H1 (cell line): ENCODE measurements at regions not wholly inside any gene's neighbourhood (a gene's known extent, or its start where the extent isn't known, plus 50 kb on each side); places are given as distances from the start of the nearest gene placed in this dataset.

Experiments used
- CTCF ChIA-PET: fragments of 300-600 bp; sonication (Branson Sonifier 250); formaldehyde crosslinking; loops from one replicate; lab custom pipeline; 2021; ENCODE audit not compliant: partially characterized antibody; lab: Charles Lee
- POLR2A ChIA-PET: fragments of 300-600 bp; sonication (Branson Sonifier 250); formaldehyde crosslinking; loops from one replicate; lab custom pipeline; 2021; ENCODE audit warnings: inconsistent platforms; ENCODE audit not compliant: partially characterized antibody; lab: Charles Lee
- DNase-seq, 2 experiments: peaks; one replicate each; pipeline versions ENCODE4 v3.0.0 to v3.0.0-alpha.2; 2010 to 2022; ENCODE audit warnings: low spot score in 2 of 2, low read depth in 1 of 2, mixed read lengths in 1 of 2
- FAIRE-seq: peaks from 2 replicates; lab custom pipeline; 2011; peaks lifted over from hg19 to GRCh38; lab: Jason Lieb, UNC
- H2AFZ ChIP-seq: 2 replicates; pipeline ENCODE4 v1.8.1; 2012; ENCODE audit warnings: low read length, inconsistent platforms
- H2AK5ac ChIP-seq: 2 replicates; pipeline ENCODE4 v1.6.1; 2013; ENCODE audit warnings: low read depth, low read length
- H2BK120ac ChIP-seq: replicated peaks from 2 replicates; pipeline ENCODE3; 2013; ENCODE audit warnings: low read depth, low read length, inconsistent platforms
- H2BK12ac ChIP-seq: 2 replicates; pipeline ENCODE4 v1.6.1; 2013; ENCODE audit warnings: low read depth, low read length
- H2BK15ac ChIP-seq: 2 replicates; pipeline ENCODE4 v1.6.1; 2013; ENCODE audit warnings: low read length
- H2BK20ac ChIP-seq: 2 replicates; pipeline ENCODE4 v1.6.1; 2013; ENCODE audit warnings: low read length
- H2BK5ac ChIP-seq: 2 replicates; pipeline ENCODE4 v1.6.1; 2013; ENCODE audit warnings: low read depth, low read length
- H3K14ac ChIP-seq: 2 replicates; pipeline ENCODE4 v1.6.1; 2013; ENCODE audit warnings: inconsistent platforms; ENCODE audit not compliant: insufficient read length
- H3K18ac ChIP-seq: 2 replicates; pipeline ENCODE4 v1.6.1; 2013; ENCODE audit warnings: low read length; ENCODE audit errors: extremely low read depth
- H3K23ac ChIP-seq: 2 replicates; pipeline ENCODE4 v1.6.1; 2013; ENCODE audit warnings: inconsistent platforms; ENCODE audit not compliant: insufficient read length
- H3K23me2 ChIP-seq: 2 replicates; pipeline ENCODE4 v1.6.1; 2013; ENCODE audit warnings: low read depth, low read length
- H3K27ac ChIP-seq: 2 replicates; pipeline ENCODE4 v1.6.1; 2011; ENCODE audit warnings: low read depth, low read length, inconsistent platforms
- H3K27me3 ChIP-seq, 4 experiments: replicated peaks in 1 of 4; 1 replicate in 1 of 4; 2 replicates in 3 of 4; pipeline versions ENCODE4 v1.6.1 to v1.8.1; 2011 to 2013; ENCODE audit warnings: low read length in 3 of 4, mild to moderate bottlenecking in 3 of 4, inconsistent platforms in 2 of 4, mixed read lengths in 2 of 4, moderate library complexity in 1 of 4; ENCODE audit not compliant: control insufficient read depth in 3 of 4, insufficient read depth in 3 of 4; ENCODE audit errors: extremely low read depth in 1 of 4
- H3K36me3 ChIP-seq, 4 experiments: 2 replicates each; pipeline versions ENCODE4 v1.6.1 to v1.8.1; 2011 to 2013; ENCODE audit warnings: mild to moderate bottlenecking in 4 of 4, low read length in 3 of 4, moderate library complexity in 2 of 4, control low read depth in 1 of 4, inconsistent platforms in 1 of 4; ENCODE audit not compliant: insufficient read depth in 4 of 4, control insufficient read depth in 2 of 4
- H3K4ac ChIP-seq: replicated peaks from 2 replicates; pipeline ENCODE3; 2013; ENCODE audit warnings: low read length, low read depth, mixed read lengths, inconsistent platforms; ENCODE audit not compliant: insufficient read length
- H3K4me1 ChIP-seq, 4 experiments: replicated peaks in 1 of 4; 1 replicate in 1 of 4; 2 replicates in 3 of 4; pipeline versions ENCODE4 v1.6.1 to v1.8.1; 2011 to 2013; ENCODE audit warnings: low read length in 3 of 4, inconsistent platforms in 2 of 4, mixed read lengths in 1 of 4; ENCODE audit not compliant: insufficient read depth in 4 of 4, control insufficient read depth in 3 of 4
- H3K4me2 ChIP-seq, 2 experiments: 2 replicates each; pipeline versions ENCODE4 v1.6.1 to v1.8.1; 2011 to 2013; ENCODE audit warnings: low read depth in 2 of 2, low read length in 2 of 2, control low read depth in 1 of 2, inconsistent platforms in 1 of 2, mild to moderate bottlenecking in 1 of 2; ENCODE audit not compliant: insufficient read depth in 1 of 2
- H3K4me3 ChIP-seq, 4 experiments: fragments of 200-600, 300-600 bp in 1 of 4; sonication (generic), shearing (Covaris generic), sonication (Bioruptor Twin) in 1 of 4; 2 replicates each; pipeline versions ENCODE4 v1.5.1 to v1.8.1; 2011 to 2016; ENCODE audit warnings: low read length in 4 of 4, low read depth in 3 of 4, control low read depth in 2 of 4, inconsistent platforms in 2 of 4, mild to moderate bottlenecking in 2 of 4, mixed read lengths in 1 of 4, moderate library complexity in 1 of 4; ENCODE audit not compliant: insufficient read depth in 2 of 4; ENCODE audit errors: extremely low read depth in 1 of 4
- H3K56ac ChIP-seq: replicated peaks from 2 replicates; pipeline ENCODE3; 2013; ENCODE audit warnings: low read depth, mild to moderate bottlenecking, mixed read lengths, low read length, inconsistent platforms; ENCODE audit not compliant: insufficient read length
- H3K79me1 ChIP-seq: 2 replicates; pipeline ENCODE4 v1.6.1; 2013; ENCODE audit warnings: low read depth, low read length, control low read depth
- H3K79me2 ChIP-seq, 2 experiments: 2 replicates each; pipeline versions ENCODE4 v1.6.1 to v1.8.1; 2012 to 2013; ENCODE audit warnings: low read length in 2 of 2, mild to moderate bottlenecking in 2 of 2, inconsistent platforms in 1 of 2; ENCODE audit not compliant: insufficient read depth in 2 of 2, control insufficient read depth in 1 of 2
- H3K9ac ChIP-seq, 4 experiments: replicated peaks in 1 of 4; 1 replicate in 1 of 4; 2 replicates in 3 of 4; pipeline versions ENCODE4 v1.6.1 to v1.8.1; 2011 to 2013; ENCODE audit warnings: low read depth in 3 of 4, low read length in 3 of 4, control low read depth in 2 of 4, mild to moderate bottlenecking in 2 of 4, moderate library complexity in 2 of 4, inconsistent platforms in 1 of 4; ENCODE audit errors: extremely low read depth in 1 of 4
- H3K9me3 ChIP-seq, 2 experiments: 2 replicates each; pipeline versions ENCODE4 v1.6.1 to v1.8.1; 2012 to 2013; ENCODE audit warnings: mild to moderate bottlenecking in 2 of 2, moderate library complexity in 2 of 2, control low read depth in 1 of 2, inconsistent platforms in 1 of 2, low read depth in 1 of 2, low read length in 1 of 2, mixed read lengths in 1 of 2; ENCODE audit not compliant: insufficient read depth in 2 of 2
- H4K20me1 ChIP-seq, 2 experiments: replicated peaks in 1 of 2; 2 replicates each; pipeline versions ENCODE3 to v1.8.1; 2011 to 2013; ENCODE audit warnings: inconsistent platforms in 2 of 2, low read length in 2 of 2, mild to moderate bottlenecking in 1 of 2; ENCODE audit not compliant: insufficient read depth in 2 of 2, control insufficient read depth in 1 of 2
- H4K5ac ChIP-seq: 2 replicates; pipeline ENCODE4 v1.6.1; 2013; ENCODE audit warnings: low read length, low read depth, mixed read lengths, inconsistent platforms; ENCODE audit not compliant: insufficient read length
- H4K8ac ChIP-seq: 2 replicates; pipeline ENCODE4 v1.8.0; 2013; ENCODE audit warnings: mild to moderate bottlenecking, moderate library complexity, low read length, inconsistent platforms; ENCODE audit not compliant: insufficient read depth; ENCODE audit errors: extremely low read depth
- H4K91ac ChIP-seq: replicated peaks from 2 replicates; pipeline ENCODE3; 2013; ENCODE audit warnings: low read length, mixed read lengths, inconsistent platforms; ENCODE audit not compliant: insufficient read length
- CBX8 ChIP-seq: fragments of 300-800, 300-1000 bp; sonication (generic); IDR thresholded peaks from 2 replicates; pipeline ENCODE4 v1.7.1; 2016; ENCODE audit warnings: low read depth, low read length, borderline replicate concordance
- EGR1 ChIP-seq: IDR thresholded peaks from 2 replicates; pipeline ENCODE4 v1.6.1; 2011; ENCODE audit warnings: low read depth, low read length, borderline replicate concordance
- MAX ChIP-seq: IDR thresholded peaks from 2 replicates; pipeline ENCODE4 v1.6.1; 2012; ENCODE audit warnings: inconsistent platforms
- RBBP5 ChIP-seq: IDR thresholded peaks from 2 replicates; pipeline ENCODE4 v1.7.1; 2012; ENCODE audit warnings: low read depth, mild to moderate bottlenecking, inconsistent platforms, low read length, moderate library complexity, borderline replicate concordance
- SP2 ChIP-seq: IDR thresholded peaks from 2 replicates; pipeline ENCODE4 v1.6.1; 2012; ENCODE audit warnings: mild to moderate bottlenecking, low read length, inconsistent platforms
- TEAD4 ChIP-seq: IDR thresholded peaks from 2 replicates; pipeline ENCODE4 v1.6.1; 2012; ENCODE audit warnings: low read depth, low read length, inconsistent platforms, mixed read lengths
- WGBS, 2 experiments: shearing (Covaris generic) in 1 of 2; methylation state at CpG; one replicate each; pipeline versions ENCODE4 v1.1.6 to v1.1.7; 2013 to 2015; ENCODE audit warnings: low lambda C conversion rate in 2 of 2, mixed read lengths in 2 of 2, inconsistent platforms in 1 of 2, low coverage in 1 of 2, missing lambda C conversion rate in 1 of 2; ENCODE audit not compliant: insufficient replicate concordance in 2 of 2, insufficient coverage in 1 of 2, insufficient read length in 1 of 2; ENCODE audit errors: extremely low coverage in 1 of 2, missing lambda C conversion rate in 1 of 2; 5-methylcytosine and 5-hydroxymethylcytosine counted together

GRCh38 chr11:116390963-116391362 is 381.8 kb downstream of the BUD13 start:
- WGBS, 2 experiments, result 78% methylated on average over 3 of the region's 3 CpGs; no CpG with 5 or more reads in 1 of the 2 experiments

More at GRCh38 chr11:116390963-116391362, 381.8 kb downstream of the BUD13 start:
- no peak overlapping the region for H3K4me2 ChIP-seq
- no peak overlapping the region for H3K9ac ChIP-seq
- no peak for FAIRE-seq
- H3K4me1 ChIP-seq, result peaks cover 0 to 3% (median 2%) of the 10 kb centered on the region in 4 experiments; a peak in 3 of 7 replicates
- H3K9me3 ChIP-seq, result no peaks in the 10 kb centered on the region
- no peak overlapping the region for H2AFZ ChIP-seq
- no peak overlapping the region for H2BK120ac ChIP-seq
- no peaks in the 10 kb centered on the region for H3K27me3 ChIP-seq
- no peak overlapping the region for H3K4ac ChIP-seq
- H3K56ac ChIP-seq, result no peak overlapping the region
- H3K23ac ChIP-seq, result no peak overlapping the region
- H2AK5ac ChIP-seq, result no peak overlapping the region
- no peaks in the 10 kb centered on the region for H3K36me3 ChIP-seq
- no peak overlapping the region for H3K18ac ChIP-seq
- H3K23me2 ChIP-seq, result no peaks in the 10 kb centered on the region
- H3K4me3 ChIP-seq, result no peak overlapping the region
- no peak overlapping the region for H3K27ac ChIP-seq
- no peaks in the 10 kb centered on the region for H3K79me1 ChIP-seq
- no peak overlapping the region for H2BK15ac ChIP-seq
- CTCF ChIA-PET, result interaction anchor here (0.7 to 1.5 kb wide), 4 partner anchors 9 to 310 kb away, joined by 3 read pairs; no protein-coding TSS in a partner anchor
- H4K8ac ChIP-seq, result no peak overlapping the region
- H2BK12ac ChIP-seq, result no peak overlapping the region
- H3K79me2 ChIP-seq, result no peaks in the 10 kb centered on the region
- no peak overlapping the region for H4K5ac ChIP-seq
- H4K20me1 ChIP-seq, result no peaks in the 10 kb centered on the region
- H4K91ac ChIP-seq, result no peak overlapping the region
- DNase-seq, result no peak
- POLR2A ChIA-PET, result no interaction called here
- no peak overlapping the region for H3K14ac ChIP-seq
- TF ChIP-seq EGR1 (no peak), MAX (no peak), CBX8 (no peak), SP2 (no peak), RBBP5 (no peak), TEAD4 (no peak)
- H2BK20ac ChIP-seq, result no peak overlapping the region
- H2BK5ac ChIP-seq, result no peak overlapping the region
